HUES6 (cell line): ENCODE measurements at regions not wholly inside any gene's neighbourhood (a gene's known extent, or its start where the extent isn't known, plus 50 kb on each side); places are given as distances from the start of the nearest gene placed in this dataset.

ENCODE experiments used
- H3K27ac ChIP-seq: 2 replicates; pipeline ENCODE4 v1.7.0; 2013; ENCODE audit warnings: low read depth, mild to moderate bottlenecking, low read length, inconsistent platforms
- H3K27me3 ChIP-seq: 2 replicates; pipeline ENCODE4 v1.6.1; 2013; ENCODE audit warnings: low read length; ENCODE audit not compliant: control insufficient read depth, insufficient read depth
- H3K36me3 ChIP-seq: 2 replicates; pipeline ENCODE4 v1.6.1; 2013; ENCODE audit warnings: low read length; ENCODE audit not compliant: control insufficient read depth, insufficient read depth
- H3K4me1 ChIP-seq: 2 replicates; pipeline ENCODE4 v1.6.1; 2013; ENCODE audit warnings: low read length; ENCODE audit not compliant: control insufficient read depth, insufficient read depth
- H3K4me3 ChIP-seq: 2 replicates; pipeline ENCODE4 v1.5.1; 2013; ENCODE audit warnings: low read depth, low read length
- H3K9ac ChIP-seq: one replicate; pipeline ENCODE4 v1.6.1; 2013; ENCODE audit warnings: mild to moderate bottlenecking, low read length
- H3K9me3 ChIP-seq: 2 replicates; pipeline ENCODE4 v1.6.1; 2013; ENCODE audit warnings: low read depth, low read length; ENCODE audit not compliant: control insufficient read depth, insufficient read depth

GRCh38 chr2:2890901-2891300 lies 486.7 kb downstream of the EIPR1 start:
- no peaks in the 10 kb centered on the region for H3K36me3 ChIP-seq
- H3K4me3 ChIP-seq = no peak overlapping the region
- no peaks in the 10 kb centered on the region for H3K9me3 ChIP-seq
- H3K27ac ChIP-seq = no peak overlapping the region
- H3K27me3 ChIP-seq = no peaks in the 10 kb centered on the region
- no peaks in the 10 kb centered on the region for H3K4me1 ChIP-seq
- no peak overlapping the region for H3K9ac ChIP-seq

GRCh38 chr2:2890246-2890645 lies 487.4 kb downstream of the EIPR1 start:
- Histone ChIP-seq H3K9me3 (no peaks in the 10 kb centered on the region), H3K27ac (no peak overlapping the region), H3K4me1 (no peaks in the 10 kb centered on the region), H3K9ac (no peak overlapping the region), H3K27me3 (no peaks in the 10 kb centered on the region), H3K4me3 (no peak overlapping the region), H3K36me3 (no peaks in the 10 kb centered on the region)

DNA sequence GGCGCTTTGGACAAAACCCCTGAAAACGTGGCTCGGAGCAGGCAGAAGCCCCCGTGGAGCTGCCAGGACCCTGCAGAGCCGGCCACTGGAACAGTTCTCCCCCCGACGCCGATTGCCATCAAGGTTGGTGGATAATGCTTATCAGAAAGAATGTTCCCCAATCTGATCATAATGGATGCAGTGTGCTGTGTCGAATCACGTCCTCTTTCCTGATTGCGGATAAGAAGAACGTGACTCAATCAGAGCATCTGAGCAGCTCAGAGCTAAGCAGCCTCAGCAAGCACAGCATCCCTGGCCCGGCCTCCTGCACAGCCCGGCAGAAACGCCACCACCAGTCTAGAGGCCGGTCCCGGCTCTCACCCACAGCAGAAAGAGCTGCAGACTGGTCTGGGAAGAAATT lies 488.0 kb downstream of the EIPR1 start:
- H3K4me1 ChIP-seq = no peaks in the 10 kb centered on the region
- no peaks in the 10 kb centered on the region for H3K9me3 ChIP-seq
- no peak overlapping the region for H3K27ac ChIP-seq
- H3K36me3 ChIP-seq = no peaks in the 10 kb centered on the region
- H3K9ac ChIP-seq = no peak overlapping the region
- H3K27me3 ChIP-seq = no peaks in the 10 kb centered on the region
- no peak overlapping the region for H3K4me3 ChIP-seq

- no peak overlapping the region for H3K9ac ChIP-seq
- H3K36me3 ChIP-seq = no peaks in the 10 kb centered on the region
- H3K27ac ChIP-seq = no peak overlapping the region
- no peaks in the 10 kb centered on the region for H3K27me3 ChIP-seq
- H3K9me3 ChIP-seq = no peaks in the 10 kb centered on the region
- H3K4me1 ChIP-seq = no peaks in the 10 kb centered on the region
- no peak overlapping the region for H3K4me3 ChIP-seq
Measured at GRCh38 chr2:2889141-2889540, 488.5 kb downstream of the EIPR1 start.

GRCh38 chr2:2887772-2888387 lies 489.7 kb downstream of the EIPR1 start:
- no peak overlapping the region for H3K9ac ChIP-seq
- H3K36me3 ChIP-seq = no peaks in the 10 kb centered on the region
- H3K4me3 ChIP-seq = no peak overlapping the region
- H3K27ac ChIP-seq = no peak overlapping the region
- no peaks in the 10 kb centered on the region for H3K4me1 ChIP-seq
- H3K27me3 ChIP-seq = no peaks in the 10 kb centered on the region
- peaks cover 8% of the 10 kb centered on the region; the same call in 1 of the 2 replicates for H3K9me3 ChIP-seq

DNA sequence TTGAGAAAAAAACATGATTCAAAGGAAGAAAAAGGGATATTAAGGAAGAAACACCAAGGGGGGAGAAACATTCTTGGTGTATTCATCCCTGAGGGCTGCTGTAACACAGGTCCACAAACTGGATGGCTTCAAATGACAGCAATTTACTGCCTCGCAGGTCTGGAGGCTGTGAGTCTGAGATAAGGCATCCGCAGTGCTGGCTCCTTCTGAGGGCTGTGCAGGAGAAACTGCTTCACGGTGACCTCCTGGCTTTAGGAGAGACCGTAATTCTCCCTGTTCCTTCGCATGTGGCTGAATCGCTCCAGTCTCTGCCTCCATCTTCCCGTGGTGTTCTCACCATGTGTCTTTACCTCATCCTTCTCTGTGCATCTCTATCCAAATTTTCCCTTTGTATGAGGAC lies 490.7 kb downstream of the EIPR1 start:
- Histone ChIP-seq H3K27me3 (no peaks in the 10 kb centered on the region), H3K9me3 (peaks cover 16% of the 10 kb centered on the region), H3K9ac (no peak overlapping the region), H3K4me1 (no peaks in the 10 kb centered on the region), H3K36me3 (no peaks in the 10 kb centered on the region), H3K27ac (no peak overlapping the region), H3K4me3 (no peak overlapping the region)

- no peak overlapping the region for H3K4me3 ChIP-seq
- H3K9ac ChIP-seq = no peak overlapping the region
- H3K27ac ChIP-seq = no peak overlapping the region
- H3K4me1 ChIP-seq = no peaks in the 10 kb centered on the region; the same call in 1 of the 2 replicates
- no peaks in the 10 kb centered on the region for H3K27me3 ChIP-seq
- peaks cover 42% of the 10 kb centered on the region for H3K9me3 ChIP-seq
- no peaks in the 10 kb centered on the region for H3K36me3 ChIP-seq
Measured at GRCh38 chr2:2881499-2881898, 496.1 kb downstream of the EIPR1 start.

DNA sequence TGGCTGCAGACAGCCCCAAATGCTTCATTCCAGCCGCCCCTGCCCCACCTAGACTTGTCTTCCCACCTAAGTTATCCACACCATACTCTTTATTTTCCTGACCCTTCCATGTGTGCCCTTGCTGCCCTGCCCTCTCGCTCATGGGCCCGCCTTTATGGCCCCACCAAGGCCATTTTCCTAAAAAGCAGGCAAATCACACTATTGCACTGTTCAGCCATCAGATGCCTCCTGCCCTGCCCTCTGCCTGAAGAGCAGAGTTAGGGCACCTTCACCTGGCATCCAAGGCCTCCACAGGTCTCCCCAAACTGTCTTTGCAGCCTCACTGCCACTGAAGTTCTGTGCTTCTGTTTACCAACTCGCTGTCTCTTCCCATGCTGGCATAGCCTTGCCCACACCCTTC lies 496.7 kb downstream of the EIPR1 start:
- Histone ChIP-seq H3K9ac (no peak overlapping the region), H3K36me3 (no peaks in the 10 kb centered on the region), H3K9me3 (peaks cover 42% of the 10 kb centered on the region), H3K27ac (no peak overlapping the region), H3K27me3 (no peaks in the 10 kb centered on the region), H3K4me3 (no peak overlapping the region), H3K4me1 (peaks cover 3% of the 10 kb centered on the region; the same call in 1 of the 2 replicates)

DNA sequence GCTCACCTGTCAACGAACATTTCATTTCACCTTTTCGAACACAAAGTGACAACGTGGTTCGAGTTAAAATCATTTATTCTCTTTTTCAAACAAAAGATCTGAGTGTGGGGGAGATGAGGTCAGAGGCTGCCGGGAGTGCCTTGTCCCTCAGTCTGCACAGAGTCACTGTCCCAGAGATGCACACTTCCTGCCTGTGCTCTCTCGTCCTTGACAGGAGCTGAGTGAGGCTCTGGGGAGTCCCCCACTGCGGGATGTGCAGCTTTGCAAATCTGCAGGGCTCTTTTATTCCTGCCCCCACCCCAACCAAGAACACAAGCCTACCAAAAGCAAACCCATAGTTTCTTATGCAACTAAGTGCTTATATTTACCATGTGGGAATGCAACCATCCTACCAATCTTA lies 497.8 kb downstream of the EIPR1 start:
- peaks cover 42% of the 10 kb centered on the region for H3K9me3 ChIP-seq
- no peak overlapping the region for H3K4me3 ChIP-seq
- H3K27me3 ChIP-seq = no peaks in the 10 kb centered on the region
- no peak overlapping the region for H3K9ac ChIP-seq
- peaks cover 4% of the 10 kb centered on the region; the same call in 1 of the 2 replicates for H3K4me1 ChIP-seq
- no peaks in the 10 kb centered on the region for H3K36me3 ChIP-seq
- H3K27ac ChIP-seq = no peak overlapping the region

DNA sequence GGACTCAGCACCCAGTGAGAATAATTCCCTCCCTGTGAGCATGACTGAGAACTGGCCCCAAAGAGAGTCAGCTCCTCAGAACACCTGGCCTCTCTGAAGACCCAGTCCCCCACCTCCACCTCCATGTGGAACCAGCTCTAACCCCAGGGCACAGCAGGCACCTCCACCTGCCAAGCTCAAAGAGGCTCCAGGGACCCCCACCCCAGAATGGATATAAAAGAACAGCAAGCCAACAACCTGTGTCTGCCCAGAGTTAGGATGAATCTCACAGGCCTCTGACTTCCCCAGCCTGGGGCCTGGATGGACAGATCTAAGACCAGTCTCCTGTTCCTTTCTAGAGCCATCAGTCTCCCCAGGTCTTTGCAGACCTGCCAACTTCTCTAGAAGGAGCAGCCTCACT lies 498.5 kb downstream of the EIPR1 start:
- H3K9me3 ChIP-seq = peaks cover 42% of the 10 kb centered on the region
- H3K36me3 ChIP-seq = no peaks in the 10 kb centered on the region
- no peak overlapping the region for H3K9ac ChIP-seq
- H3K4me1 ChIP-seq = peaks cover 4% of the 10 kb centered on the region; the same call in 1 of the 2 replicates
- H3K27ac ChIP-seq = no peak overlapping the region
- no peaks in the 10 kb centered on the region for H3K27me3 ChIP-seq
- H3K4me3 ChIP-seq = no peak overlapping the region

GRCh38 chr2:2877427-2877826 lies 500.2 kb downstream of the EIPR1 start:
- Histone ChIP-seq H3K4me1 (peaks cover 4% of the 10 kb centered on the region; the same call in 1 of the 2 replicates), H3K27me3 (no peaks in the 10 kb centered on the region), H3K9me3 (peaks cover 30% of the 10 kb centered on the region), H3K36me3 (no peaks in the 10 kb centered on the region), H3K27ac (no peak overlapping the region), H3K9ac (no peak overlapping the region), H3K4me3 (no peak overlapping the region)
